Left lobe of liver (tissue), 2 donors: ENCODE measurements at regions not wholly inside any gene's neighbourhood (a gene's known extent, or its start where the extent isn't known, plus 50 kb on each side); places are given as distances from the start of the nearest gene placed in this dataset.
"Not testable (repeated sequence)": the region's sequence is repeated elsewhere in the genome, so short reads cannot be mapped to it uniquely, and the experiment has no call there.

Experiments
- ATAC-seq: fragments of 200-7000 bp; cut with Tn5 transposase; one replicate; pipeline ENCODE4 v1.9.1; 2020; ENCODE audit warnings: mild to moderate bottlenecking, moderate library complexity
- DNase-seq: peaks from one replicate; pipeline ENCODE4 v3.0.0-alpha.2; 2020; ENCODE audit warnings: low spot score
- donor health status: DM: no; HTN: no; CAD: no; lungs with moderate emphysema.
- donor health status: DM: no; HTN: yes; CAD: no.

GRCh38 chr17:70503449-70503848 lies 334.1 kb downstream of the KCNJ2 start:
- ATAC-seq = no peak
- no peak for DNase-seq

DNA sequence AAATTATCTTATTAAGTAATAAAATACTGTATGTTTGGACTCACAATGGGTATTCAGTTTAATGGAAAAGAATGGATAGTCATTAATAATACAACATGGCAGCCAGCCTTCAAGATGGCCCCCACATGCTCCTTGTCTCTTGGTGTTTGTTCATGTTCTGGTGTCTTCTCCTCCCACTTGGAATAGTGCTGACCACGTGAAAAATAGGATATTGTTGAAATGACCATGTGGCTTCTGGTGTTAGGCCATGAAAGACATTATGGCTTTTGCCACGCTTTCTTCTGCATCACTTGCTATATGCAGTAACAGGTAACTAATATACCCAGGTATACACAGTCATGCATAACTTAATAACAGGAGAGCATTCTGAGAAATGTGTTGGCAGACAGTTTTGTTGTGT lies 341.0 kb downstream of the KCNJ2 start:
- ATAC-seq = no peak
- no peak for DNase-seq

DNA sequence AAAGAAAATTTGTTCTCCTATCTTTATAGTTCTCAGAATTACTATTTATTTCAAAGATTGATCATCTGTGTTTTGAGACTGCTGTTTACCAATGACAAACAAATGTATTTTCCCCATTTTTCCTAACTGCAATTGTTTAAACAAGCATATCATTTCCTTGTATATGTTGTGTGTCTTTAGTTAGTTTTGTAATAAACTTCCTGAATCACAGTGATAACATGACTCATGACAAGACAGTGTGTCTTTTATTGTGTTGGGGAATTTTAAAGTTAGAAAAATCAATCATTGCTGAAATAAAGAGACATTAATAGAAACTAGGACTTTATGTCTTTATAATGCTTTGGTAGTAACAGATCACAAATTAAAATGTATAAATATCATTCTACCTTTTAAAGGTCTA lies 348.5 kb downstream of the KCNJ2 start:
- DNase-seq = no peak
- no peak for ATAC-seq

DNA sequence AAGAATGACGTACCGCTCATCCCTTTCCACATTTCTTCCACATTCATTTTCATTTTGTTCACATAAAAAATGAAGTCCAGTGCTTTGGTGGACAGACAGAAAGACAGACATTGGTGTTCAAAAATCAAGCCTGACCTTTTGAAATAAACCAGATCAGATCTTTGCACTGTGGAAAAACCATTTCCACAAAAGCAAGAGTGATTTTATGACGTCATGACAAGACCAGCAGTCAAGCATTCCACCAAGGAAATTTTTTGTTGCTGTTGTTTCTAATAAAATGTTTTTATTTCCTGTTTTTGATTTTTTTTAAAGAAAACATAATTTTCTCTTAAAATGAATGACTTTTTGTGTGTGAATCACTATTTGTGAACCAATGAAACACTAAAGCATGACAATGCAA lies 350.0 kb downstream of the KCNJ2 start:
- ATAC-seq = no peak
- no peak for DNase-seq

DNA sequence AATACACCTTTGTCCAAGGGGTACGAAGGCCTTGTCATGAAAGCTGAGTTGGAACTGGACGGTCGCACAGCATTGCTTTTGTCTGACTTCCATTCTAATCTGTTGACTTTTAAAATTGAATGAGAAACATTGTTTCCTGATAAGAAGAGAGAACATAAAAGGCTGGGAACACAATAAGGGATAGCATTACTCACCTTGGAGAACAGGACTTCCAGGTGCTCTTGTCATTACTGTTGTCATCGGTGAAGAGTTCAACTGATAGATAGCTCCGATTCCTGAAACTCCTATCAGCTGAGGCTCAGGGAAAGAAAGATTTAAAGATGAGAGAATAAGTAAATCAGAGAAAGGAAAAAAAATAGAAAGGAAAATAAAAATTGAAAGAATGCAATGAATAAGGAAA lies 351.1 kb downstream of the KCNJ2 start:
- DNase-seq (no peak), ATAC-seq (no peak)

DNA sequence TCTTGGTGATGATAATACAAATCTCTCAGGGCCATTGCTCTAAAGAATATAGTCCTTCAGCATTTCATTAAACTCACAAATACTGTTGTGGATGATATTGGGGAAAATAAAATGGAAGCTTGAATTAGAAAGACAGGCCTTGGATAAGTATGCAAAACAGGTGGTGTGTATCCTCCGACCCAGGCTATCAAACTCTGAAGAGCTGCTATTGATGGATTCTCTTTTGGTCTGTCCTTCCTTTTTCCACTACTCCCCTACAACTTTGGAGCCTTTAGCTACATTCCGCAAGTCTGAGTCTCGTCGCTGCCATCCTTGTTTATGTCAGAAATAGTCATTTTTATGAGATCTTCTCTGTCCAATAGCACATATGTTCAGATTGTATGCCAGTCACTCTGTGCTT lies 351.6 kb downstream of the KCNJ2 start:
- DNase-seq = no peak
- no peak for ATAC-seq

DNA sequence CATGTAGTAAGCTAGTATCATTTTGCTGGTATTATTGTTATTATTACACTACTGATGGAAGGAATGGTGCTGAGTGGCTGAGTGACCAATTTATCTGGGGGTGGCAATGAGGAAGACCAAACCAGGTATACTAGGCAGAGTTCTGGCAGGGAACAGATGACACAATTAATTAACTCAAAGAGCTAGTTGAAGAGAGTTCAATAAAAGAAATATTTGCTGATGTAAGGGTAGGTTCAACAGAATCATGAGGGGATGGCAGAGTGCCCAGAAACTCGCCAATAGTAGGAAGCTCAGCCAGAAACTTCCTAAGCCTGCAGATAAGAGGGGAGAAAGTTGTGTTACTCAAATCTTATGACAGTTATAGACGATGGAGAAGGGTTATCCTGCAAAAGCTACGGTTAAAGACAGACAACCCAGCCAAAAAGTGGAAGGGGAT lies 352.5 kb downstream of the KCNJ2 start:
- DNase-seq (peak; percentile 56), ATAC-seq (peak; percentile 68)

DNA sequence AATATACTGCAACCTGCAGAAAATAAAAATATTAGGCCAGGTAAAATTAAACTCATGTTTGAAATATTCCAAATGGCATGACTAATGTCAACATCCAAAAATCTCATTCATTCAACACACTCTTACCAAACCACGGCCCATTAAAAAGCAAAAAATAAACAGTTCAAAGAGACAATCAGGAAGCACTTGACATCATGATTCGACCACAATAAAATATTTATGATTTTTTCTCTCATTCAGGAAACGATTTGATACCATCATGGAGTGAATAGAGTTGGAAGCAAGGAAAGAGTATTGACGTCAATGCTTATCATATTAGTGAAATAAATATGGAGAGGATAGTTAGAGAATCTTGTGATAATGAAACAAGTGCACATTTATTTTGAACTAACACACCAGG lies 354.1 kb downstream of the KCNJ2 start:
- no peak for DNase-seq
- no peak for ATAC-seq

- not testable (repeated sequence) for DNase-seq, ATAC-seq
Measured at GRCh38 chr17:70525035-70525434, 355.7 kb downstream of the KCNJ2 start.

GRCh38 chr17:70525961-70526360 lies 356.6 kb downstream of the KCNJ2 start:
- DNase-seq = no peak
- no peak for ATAC-seq

- ATAC-seq = no peak
- DNase-seq = no peak
Measured at GRCh38 chr17:70527364-70527888, 358.1 kb downstream of the KCNJ2 start.

- DNase-seq = no peak
- no peak for ATAC-seq
Measured at GRCh38 chr17:70533427-70533826, 364.1 kb downstream of the KCNJ2 start.

- DNase-seq = no peak
- ATAC-seq = no peak
Measured at GRCh38 chr17:70535986-70536385, 366.7 kb downstream of the KCNJ2 start.

GRCh38 chr17:70539132-70539924 lies 370.0 kb downstream of the KCNJ2 start:
- ATAC-seq (no peak), DNase-seq (no peak)

GRCh38 chr17:70542876-70543275 lies 373.5 kb downstream of the KCNJ2 start:
- ATAC-seq (no peak), DNase-seq (no peak)

GRCh38 chr17:70544317-70544716 lies 375.0 kb downstream of the KCNJ2 start:
- no peak for ATAC-seq

GRCh38 chr17:70552230-70552981 lies 383.1 kb downstream of the KCNJ2 start:
- DNase-seq = no peak
- peak; percentile 74 for ATAC-seq

More at GRCh38 chr17:70544317-70544716, 375.0 kb downstream of the KCNJ2 start:
- no peak for DNase-seq

GRCh38 chr17:70552982-70553334 lies 383.6 kb downstream of the KCNJ2 start:
- no peak for DNase-seq
- ATAC-seq = no peak

DNA sequence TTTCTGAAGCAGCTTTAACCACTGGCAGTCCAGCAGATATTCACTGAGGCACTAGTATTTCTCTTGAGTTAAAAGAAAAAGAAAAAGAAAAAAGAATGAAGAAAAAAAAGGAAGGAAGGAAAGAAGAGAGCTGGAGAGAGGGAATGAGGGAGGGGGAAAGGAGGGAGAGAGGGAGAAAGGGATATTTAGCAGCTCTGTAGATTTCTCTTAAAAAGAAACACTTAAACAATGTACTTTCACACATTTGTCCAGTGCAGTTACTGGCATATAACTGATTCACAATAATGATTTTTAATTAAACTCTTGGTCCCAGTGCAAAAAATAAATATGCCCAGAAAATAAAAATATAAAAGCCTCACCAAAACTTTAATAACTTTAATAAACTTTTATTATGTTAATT lies 386.4 kb downstream of the KCNJ2 start:
- no peak for ATAC-seq
- DNase-seq = no peak

DNA sequence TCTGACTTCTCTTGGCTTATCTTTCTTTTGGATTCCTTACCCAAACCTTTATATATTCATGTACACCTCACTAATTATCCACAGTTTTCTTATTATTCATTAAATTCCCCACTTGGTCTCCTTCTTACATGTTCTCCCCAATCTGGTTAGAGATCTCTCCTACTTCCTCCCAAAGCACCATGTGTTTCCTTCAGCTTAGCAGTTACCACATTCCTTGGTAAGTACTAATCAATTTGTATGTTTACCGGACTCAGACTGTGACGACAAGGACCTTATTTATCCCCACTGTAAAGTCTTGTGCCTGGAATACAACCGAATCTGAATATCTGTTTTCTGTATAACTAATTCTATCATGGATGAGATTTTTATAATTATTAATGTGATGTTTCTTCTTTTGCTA lies 389.5 kb downstream of the KCNJ2 start:
- ATAC-seq = no peak
- DNase-seq = no peak

GRCh38 chr17:70560471-70560870 lies 391.1 kb downstream of the KCNJ2 start:
- ATAC-seq = no peak
- DNase-seq = no peak

DNA sequence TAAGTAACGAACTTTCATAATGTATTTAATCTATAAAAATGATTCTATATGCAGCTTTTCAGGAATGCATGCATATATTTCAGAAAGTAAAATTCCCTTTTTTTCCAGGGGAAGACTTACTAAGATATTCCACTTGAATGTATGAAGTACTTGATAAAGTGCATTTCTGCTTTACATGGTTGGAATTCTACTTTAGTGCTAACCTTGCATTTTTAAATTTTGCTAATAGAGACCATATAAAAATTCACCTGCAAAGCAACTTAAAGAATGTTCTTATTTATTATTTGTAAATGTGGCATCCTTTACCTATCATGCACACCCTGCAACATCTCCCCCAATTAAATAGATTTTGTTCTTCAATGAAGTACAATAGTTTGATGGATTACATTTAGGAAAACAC lies 392.8 kb downstream of the KCNJ2 start:
- DNase-seq (no peak), ATAC-seq (no peak)
